ENCODE measurements at regions not wholly inside any gene's neighbourhood (a gene's known extent, or its start where the extent isn't known, plus 50 kb on each side); places are given as distances from the start of the nearest gene placed in this dataset.
"Not testable (repeated sequence)": the region's sequence is repeated elsewhere in the genome, so short reads cannot be mapped to it uniquely, and the experiment has no call there.

DNA sequence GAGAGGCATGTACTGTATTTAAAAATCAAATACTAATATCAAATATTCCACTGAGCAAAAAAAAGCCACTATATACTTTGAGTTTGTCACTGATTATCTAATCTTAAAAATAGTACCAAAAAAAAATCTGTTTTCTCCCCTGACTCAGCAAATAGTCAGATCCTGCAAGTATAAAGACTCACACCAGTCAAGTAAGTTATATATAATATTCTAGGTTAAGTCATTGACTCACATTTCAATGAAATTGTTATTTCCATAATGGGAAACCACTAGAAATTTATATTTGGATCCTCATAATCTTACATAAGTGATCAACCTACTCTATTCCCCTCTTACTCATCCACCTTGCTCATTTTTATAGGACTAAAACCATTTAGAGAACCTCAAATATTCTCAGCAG is 447.2 kb upstream of the MEF2C start:
- in situ Hi-C loops (cut with MboI): no loop called here
- no peaks in the 10 kb centered on the region for H4K20me1 ChIP-seq (ENCODE audit: insufficient read depth)
- no peak for DNase-seq
- no peaks in the 10 kb centered on the region for H3K27me3 ChIP-seq (replicated peaks; ENCODE audit: insufficient read depth)
- no peak overlapping the region for H3K27ac ChIP-seq
- H3K9me2 ChIP-seq (ENCODE audit: insufficient read depth): no peaks in the 10 kb centered on the region
- H3K4me2 ChIP-seq (ENCODE audit: unreplicated experiment): no peak overlapping the region
- H3F3A ChIP-seq (ENCODE audit: insufficient read depth): no peaks in the 10 kb centered on the region
- H3K9ac ChIP-seq: no peak overlapping the region
- TF ChIP-seq EZH2phosphoT487 (IDR thresholded peaks at IDR 0.05; ENCODE audit: insufficient read depth, low read depth) (no peak), EZH2 (IDR thresholded peaks at IDR 0.05; ENCODE audit: insufficient read depth, poor library complexity, severe bottlenecking) (no peak)
- no peaks in the 10 kb centered on the region for H3K9me3 ChIP-seq (ENCODE audit: low read depth)
- H3K36me3 ChIP-seq (ENCODE audit: low read depth): no peaks in the 10 kb centered on the region
- no peak overlapping the region for H2AFZ ChIP-seq
- no peaks in the 10 kb centered on the region for H3K4me1 ChIP-seq (ENCODE audit: insufficient read depth)
- no peaks in the 10 kb centered on the region for H3K79me2 ChIP-seq (ENCODE audit: insufficient read depth)
- no peak overlapping the region for H3K4me3 ChIP-seq

DNA sequence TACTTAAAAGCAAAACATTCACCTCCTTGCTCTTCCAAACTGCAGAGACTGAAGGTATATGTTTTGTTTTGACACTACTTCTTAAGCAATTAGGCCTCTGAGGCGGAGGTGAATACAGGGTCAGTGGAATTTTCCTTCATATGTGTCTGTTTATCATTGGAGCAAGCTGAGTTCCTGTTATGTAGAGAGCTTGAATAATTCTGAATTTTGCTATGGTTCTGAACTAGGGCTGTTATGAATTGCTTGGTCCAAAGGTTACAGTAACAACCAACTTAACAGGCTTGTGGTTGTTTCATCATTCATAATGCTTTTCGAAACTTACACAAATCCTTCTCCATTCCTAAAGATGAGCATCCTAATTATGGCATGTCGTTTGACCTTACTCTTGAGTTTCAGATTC is 444.6 kb upstream of the MEF2C start:
- Histone ChIP-seq H3K4me3 (no peak overlapping the region), H3F3A (ENCODE audit: insufficient read depth) (no peaks in the 10 kb centered on the region), H3K79me2 (ENCODE audit: insufficient read depth) (no peaks in the 10 kb centered on the region), H3K9me3 (ENCODE audit: low read depth) (no peaks in the 10 kb centered on the region), H3K4me1 (ENCODE audit: insufficient read depth) (no peaks in the 10 kb centered on the region), H3K36me3 (ENCODE audit: low read depth) (no peaks in the 10 kb centered on the region), H3K9ac (no peak overlapping the region), H2AFZ (no peak overlapping the region), H3K27ac (no peak overlapping the region), H4K20me1 (ENCODE audit: insufficient read depth) (no peaks in the 10 kb centered on the region), H3K4me2 (ENCODE audit: unreplicated experiment) (no peak overlapping the region), H3K9me2 (ENCODE audit: insufficient read depth) (no peaks in the 10 kb centered on the region), H3K27me3 (replicated peaks; ENCODE audit: insufficient read depth) (no peaks in the 10 kb centered on the region)
- WGBS, 2 experiments (ENCODE audit: low coverage in 1 of 2, low lambda C conversion rate in 2 of 2, missing lambda C conversion rate in 2 of 2): 69 to 73% methylated on average over 3 of the region's 3 CpGs
- no peak for DNase-seq
- in situ Hi-C loops (cut with MboI): no loop called here
- TF ChIP-seq EZH2 (IDR thresholded peaks at IDR 0.05; ENCODE audit: insufficient read depth, poor library complexity, severe bottlenecking) (no peak), EZH2phosphoT487 (IDR thresholded peaks at IDR 0.05; ENCODE audit: insufficient read depth, low read depth) (no peak)

DNA sequence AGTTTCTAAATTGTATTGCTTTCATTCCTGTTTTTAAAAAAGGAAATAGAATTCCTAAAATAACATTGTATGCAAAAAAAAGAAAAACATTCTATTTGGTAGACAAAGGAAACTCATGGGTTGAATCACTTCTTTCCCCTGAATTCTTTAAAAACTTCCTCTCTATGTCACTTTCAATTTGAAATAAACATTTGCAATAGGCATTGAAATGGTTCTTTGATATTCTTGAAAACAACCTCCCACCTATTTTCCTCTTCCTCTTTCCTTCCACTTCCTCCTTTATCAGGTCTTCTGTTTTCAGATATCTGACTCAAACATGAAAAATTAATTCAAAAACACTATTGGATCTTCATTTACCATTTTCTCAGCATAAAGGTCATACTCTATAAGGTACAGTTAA is 442.0 kb upstream of the MEF2C start:
- Histone ChIP-seq H2AFZ (no peak overlapping the region), H3K27ac (no peak overlapping the region)
- in situ Hi-C loops (cut with MboI): no loop called here

DNA sequence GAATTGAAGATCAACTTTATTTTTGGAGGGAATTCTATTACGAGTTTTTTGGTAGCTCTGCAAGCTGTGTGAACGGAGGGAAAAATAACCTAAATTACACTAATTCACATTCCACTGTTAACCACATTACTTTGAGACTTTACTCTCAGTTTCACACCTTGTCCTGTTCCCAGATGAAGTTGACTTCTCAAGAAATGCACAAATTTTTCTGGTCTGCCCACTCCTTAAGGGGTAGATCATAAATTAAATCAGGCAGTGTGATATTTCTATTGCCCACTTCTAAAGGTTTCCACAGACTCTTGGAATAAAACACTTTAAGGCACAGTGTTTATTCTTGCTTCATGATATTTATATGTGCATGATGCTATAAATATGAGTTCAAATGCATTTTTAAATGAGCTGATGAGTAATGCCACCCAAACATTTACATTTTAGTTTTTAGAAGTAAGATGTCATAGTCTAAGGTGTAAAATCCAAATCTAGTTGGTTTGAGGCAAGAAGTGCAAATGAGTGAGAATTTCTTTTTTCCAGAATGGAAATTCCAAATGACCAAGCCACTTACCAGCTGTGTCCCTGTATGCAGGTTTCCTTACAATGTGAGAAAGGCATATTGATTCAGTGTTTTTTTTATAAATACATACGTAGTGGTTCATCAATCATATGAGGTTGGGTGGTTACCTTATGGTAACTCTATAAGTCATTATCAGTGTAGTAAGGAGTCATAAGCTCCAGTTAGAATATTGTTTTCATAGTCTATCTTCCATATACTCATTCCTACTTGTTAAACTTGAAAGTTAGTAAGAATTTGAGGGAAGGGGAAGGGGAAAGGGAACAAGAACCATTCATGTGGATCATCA is 437.7 kb upstream of the MEF2C start:
- Histone ChIP-seq H3K79me2 (ENCODE audit: insufficient read depth) (no peaks in the 10 kb centered on the region), H4K20me1 (ENCODE audit: insufficient read depth) (no peaks in the 10 kb centered on the region), H2AFZ (no peak overlapping the region), H3K9ac (no peak overlapping the region), H3K4me3 (no peak overlapping the region), H3K4me1 (ENCODE audit: insufficient read depth) (peaks cover under 1% of the 10 kb centered on the region; the same call in 1 of the 2 replicates), H3K9me3 (ENCODE audit: low read depth) (no peaks in the 10 kb centered on the region), H3K36me3 (ENCODE audit: low read depth) (no peaks in the 10 kb centered on the region), H3K27ac (no peak overlapping the region), H3K27me3 (replicated peaks; ENCODE audit: insufficient read depth) (no peaks in the 10 kb centered on the region), H3K4me2 (ENCODE audit: unreplicated experiment) (no peak overlapping the region), H3K9me2 (ENCODE audit: insufficient read depth) (no peaks in the 10 kb centered on the region), H3F3A (ENCODE audit: insufficient read depth) (peaks cover under 1% of the 10 kb centered on the region; the same call in 1 of the 2 replicates)
- no peak for DNase-seq
- in situ Hi-C loops (cut with MboI): no loop called here
- TF ChIP-seq EZH2 (IDR thresholded peaks at IDR 0.05; ENCODE audit: insufficient read depth, poor library complexity, severe bottlenecking): no peak
- no peak for TF ChIP-seq EZH2phosphoT487 (IDR thresholded peaks at IDR 0.05; ENCODE audit: insufficient read depth, low read depth)
- 69 to 77% methylated on average over 3 of the region's 3 CpGs for WGBS, 2 experiments (ENCODE audit: low coverage in 1 of 2, low lambda C conversion rate in 2 of 2, missing lambda C conversion rate in 2 of 2)

More for the DNA sequence above, 442.0 kb upstream of the MEF2C start:
- Histone ChIP-seq H4K20me1 (ENCODE audit: insufficient read depth) (no peaks in the 10 kb centered on the region), H3K4me2 (ENCODE audit: unreplicated experiment) (no peak overlapping the region), H3K27me3 (replicated peaks; ENCODE audit: insufficient read depth) (no peaks in the 10 kb centered on the region), H3F3A (ENCODE audit: insufficient read depth) (no peaks in the 10 kb centered on the region), H3K9ac (no peak overlapping the region), H3K79me2 (ENCODE audit: insufficient read depth) (no peaks in the 10 kb centered on the region), H3K9me3 (ENCODE audit: low read depth) (no peaks in the 10 kb centered on the region), H3K4me1 (ENCODE audit: insufficient read depth) (no peaks in the 10 kb centered on the region), H3K36me3 (ENCODE audit: low read depth) (no peaks in the 10 kb centered on the region), H3K9me2 (ENCODE audit: insufficient read depth) (no peaks in the 10 kb centered on the region), H3K4me3 (no peak overlapping the region)
- no peak for TF ChIP-seq EZH2 (IDR thresholded peaks at IDR 0.05; ENCODE audit: insufficient read depth, poor library complexity, severe bottlenecking)
- TF ChIP-seq EZH2phosphoT487 (IDR thresholded peaks at IDR 0.05; ENCODE audit: insufficient read depth, low read depth): no peak
- DNase-seq: no peak

DNA sequence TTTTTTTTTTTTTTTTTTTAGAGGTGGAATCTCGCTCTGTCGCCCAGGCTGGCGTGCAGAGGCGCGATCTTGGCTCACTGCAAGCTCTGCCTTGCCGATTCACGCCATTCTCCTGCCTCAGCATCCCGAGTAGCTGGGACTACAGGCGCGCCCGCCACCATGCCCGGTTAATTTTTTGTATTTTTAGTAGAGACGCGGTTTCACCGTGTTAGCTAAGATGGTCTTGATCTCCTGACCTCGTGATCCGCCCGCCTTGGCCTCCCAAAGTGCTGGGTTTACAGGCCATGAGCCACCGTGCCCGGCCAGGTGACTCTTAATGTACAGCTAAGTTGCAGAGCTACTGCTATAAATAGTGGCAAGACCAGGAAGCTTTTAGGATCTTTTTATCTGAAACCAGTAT is 434.9 kb upstream of the MEF2C start:
- H3K4me3 ChIP-seq; H3K4me2 ChIP-seq (ENCODE audit: unreplicated experiment); DNase-seq; H3K79me2 ChIP-seq (ENCODE audit: insufficient read depth); H3K27me3 ChIP-seq (replicated peaks; ENCODE audit: insufficient read depth); H3K9ac ChIP-seq; H3K27ac ChIP-seq; H2AFZ ChIP-seq; H3K9me3 ChIP-seq (ENCODE audit: low read depth); H3K9me2 ChIP-seq (ENCODE audit: insufficient read depth); H3K36me3 ChIP-seq (ENCODE audit: low read depth); in situ Hi-C loops (cut with MboI); H4K20me1 ChIP-seq (ENCODE audit: insufficient read depth): not testable (repeated sequence)
- H3F3A ChIP-seq (ENCODE audit: insufficient read depth): peaks cover 28% of the 10 kb centered on the region
- H3K4me1 ChIP-seq (ENCODE audit: insufficient read depth): peaks cover 28% of the 10 kb centered on the region
- WGBS, 2 experiments (ENCODE audit: low coverage in 1 of 2, low lambda C conversion rate in 2 of 2, missing lambda C conversion rate in 2 of 2): 92 to 93% methylated on average over 18 to 20 of the region's 20 CpGs
